Astrocyte (in vitro differentiated cells and primary cell): ENCODE measurements at regions not wholly inside any gene's neighbourhood (a gene's known extent, or its start where the extent isn't known, plus 50 kb on each side); places are given as distances from the start of the nearest gene placed in this dataset.

ENCODE experiments used
- DNase-seq: peaks from one replicate; pipeline ENCODE4 v3.0.0-alpha.2; 2010; ENCODE audit warnings: low read depth
- FAIRE-seq: peaks from 2 replicates; lab custom pipeline; 2011; peaks lifted over from hg19 to GRCh38; lab: Jason Lieb, UNC
- H2AFZ ChIP-seq: 2 replicates; pipeline ENCODE4 v1.6.0; 2012; ENCODE audit warnings: low read depth, low read length, inconsistent platforms
- H3K27ac ChIP-seq: 2 replicates; pipeline ENCODE4 v1.5.1; 2011; ENCODE audit warnings: low read depth, low read length, inconsistent platforms
- H3K27me3 ChIP-seq: 2 replicates; pipeline ENCODE4 v1.6.0; 2011; ENCODE audit warnings: low read length, inconsistent platforms; ENCODE audit not compliant: insufficient read depth
- H3K36me3 ChIP-seq: 2 replicates; pipeline ENCODE4 v1.5.1; 2011; ENCODE audit warnings: low read length, inconsistent platforms; ENCODE audit not compliant: insufficient read depth
- H3K4me1 ChIP-seq: 2 replicates; pipeline ENCODE4 v1.5.1; 2011; ENCODE audit warnings: low read length, inconsistent platforms; ENCODE audit not compliant: insufficient read depth
- H3K4me2 ChIP-seq: 2 replicates; pipeline ENCODE4 v1.6.0; 2012; ENCODE audit warnings: low read length, inconsistent platforms
- H3K4me3 ChIP-seq: 2 replicates; pipeline ENCODE4 v1.5.1; 2011; ENCODE audit warnings: low read depth, mild to moderate bottlenecking, low read length, inconsistent platforms; ENCODE audit not compliant: insufficient read depth
- H3K79me2 ChIP-seq: 2 replicates; pipeline ENCODE4 v1.6.0; 2012; ENCODE audit warnings: mild to moderate bottlenecking, low read length, inconsistent platforms; ENCODE audit not compliant: insufficient read depth
- H3K9ac ChIP-seq: 2 replicates; pipeline ENCODE4 v1.6.0; 2012; ENCODE audit warnings: mild to moderate bottlenecking, low read length, inconsistent platforms
- H3K9me3 ChIP-seq: 2 replicates; pipeline ENCODE4 v1.5.1; 2012; ENCODE audit warnings: low read depth, mild to moderate bottlenecking, low read length, inconsistent platforms; ENCODE audit not compliant: insufficient read depth
- H4K20me1 ChIP-seq: 2 replicates; pipeline ENCODE4 v1.6.0; 2012; ENCODE audit warnings: low read length, inconsistent platforms; ENCODE audit not compliant: insufficient read depth
- H3K27ac Mint-ChIP-seq: one replicate; pipeline ENCODE4 v1.8.0; 2021; ENCODE audit warnings: mild to moderate bottlenecking, mixed read lengths; ENCODE audit not compliant: unreplicated experiment
- H3K27me3 Mint-ChIP-seq: one replicate; pipeline ENCODE4 v1.8.0; 2021; ENCODE audit warnings: low read depth, mixed read lengths; ENCODE audit not compliant: unreplicated experiment
- H3K36me3 Mint-ChIP-seq: one replicate; pipeline ENCODE4 v1.8.0; 2021; ENCODE audit warnings: low read depth, mixed read lengths; ENCODE audit not compliant: unreplicated experiment
- H3K4me1 Mint-ChIP-seq: one replicate; pipeline ENCODE4 v1.8.0; 2021; ENCODE audit warnings: low read depth, mixed read lengths; ENCODE audit not compliant: unreplicated experiment
- H3K4me3 Mint-ChIP-seq: one replicate; pipeline ENCODE4 v1.8.0; 2021; ENCODE audit warnings: mild to moderate bottlenecking, moderate library complexity, mixed read lengths; ENCODE audit not compliant: unreplicated experiment
- H3K9me3 Mint-ChIP-seq: one replicate; pipeline ENCODE4 v1.8.0; 2021; ENCODE audit warnings: mild to moderate bottlenecking, mixed read lengths; ENCODE audit not compliant: unreplicated experiment
- EZH2 ChIP-seq: IDR thresholded peaks from 2 replicates; pipeline ENCODE4 v1.6.1; 2012; ENCODE audit warnings: mild to moderate bottlenecking, low read length, inconsistent platforms; ENCODE audit not compliant: insufficient read depth
- TF ChIP-seq, protein P1 (sequence below): IDR thresholded peaks from 2 replicates; pipeline ENCODE4 v1.5.1; 2011; ENCODE audit warnings: low read depth, mild to moderate bottlenecking, inconsistent platforms, low read length, moderate library complexity; ENCODE audit not compliant: insufficient read depth

- TF ChIP-seq, protein P1, sequence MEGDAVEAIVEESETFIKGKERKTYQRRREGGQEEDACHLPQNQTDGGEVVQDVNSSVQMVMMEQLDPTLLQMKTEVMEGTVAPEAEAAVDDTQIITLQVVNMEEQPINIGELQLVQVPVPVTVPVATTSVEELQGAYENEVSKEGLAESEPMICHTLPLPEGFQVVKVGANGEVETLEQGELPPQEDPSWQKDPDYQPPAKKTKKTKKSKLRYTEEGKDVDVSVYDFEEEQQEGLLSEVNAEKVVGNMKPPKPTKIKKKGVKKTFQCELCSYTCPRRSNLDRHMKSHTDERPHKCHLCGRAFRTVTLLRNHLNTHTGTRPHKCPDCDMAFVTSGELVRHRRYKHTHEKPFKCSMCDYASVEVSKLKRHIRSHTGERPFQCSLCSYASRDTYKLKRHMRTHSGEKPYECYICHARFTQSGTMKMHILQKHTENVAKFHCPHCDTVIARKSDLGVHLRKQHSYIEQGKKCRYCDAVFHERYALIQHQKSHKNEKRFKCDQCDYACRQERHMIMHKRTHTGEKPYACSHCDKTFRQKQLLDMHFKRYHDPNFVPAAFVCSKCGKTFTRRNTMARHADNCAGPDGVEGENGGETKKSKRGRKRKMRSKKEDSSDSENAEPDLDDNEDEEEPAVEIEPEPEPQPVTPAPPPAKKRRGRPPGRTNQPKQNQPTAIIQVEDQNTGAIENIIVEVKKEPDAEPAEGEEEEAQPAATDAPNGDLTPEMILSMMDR, result no peak
- no peak for TF ChIP-seq EZH2
- no peak for FAIRE-seq
- Mint-ChIP-seq H3K27ac (no peak overlapping the region), H3K36me3 (peaks cover 2% of the 10 kb centered on the region), H3K4me3 (no peak overlapping the region), H3K4me1 (peaks cover 5% of the 10 kb centered on the region), H3K27me3 (no peaks in the 10 kb centered on the region), H3K9me3 (peaks cover 2% of the 10 kb centered on the region)
- no peaks in the 10 kb centered on the region for H3K79me2 ChIP-seq
- DNase-seq, result no peak
- no peaks in the 10 kb centered on the region for H3K4me1 ChIP-seq
- H3K9ac ChIP-seq, result no peak overlapping the region
- no peak overlapping the region for H3K27ac ChIP-seq
- no peak overlapping the region for H2AFZ ChIP-seq
- H3K27me3 ChIP-seq, result no peaks in the 10 kb centered on the region
- no peaks in the 10 kb centered on the region for H4K20me1 ChIP-seq
- no peaks in the 10 kb centered on the region for H3K36me3 ChIP-seq
- no peaks in the 10 kb centered on the region for H3K9me3 ChIP-seq
- no peak overlapping the region for H3K4me3 ChIP-seq
- H3K4me2 ChIP-seq, result no peak overlapping the region
Observed at GRCh38 chr6:155939253-155939652, 483.6 kb upstream of the NOX3 start.

GRCh38 chr6:155936551-155936950 lies 480.9 kb upstream of the NOX3 start:
- H2AFZ ChIP-seq, result no peak overlapping the region
- H3K27ac ChIP-seq, result no peak overlapping the region
- no peaks in the 10 kb centered on the region for H4K20me1 ChIP-seq
- H3K4me1 ChIP-seq, result no peaks in the 10 kb centered on the region
- FAIRE-seq (no peak), DNase-seq (no peak)
- no peak overlapping the region for H3K4me2 ChIP-seq
- Mint-ChIP-seq H3K27me3 (no peaks in the 10 kb centered on the region), H3K36me3 (peaks cover 2% of the 10 kb centered on the region), H3K9me3 (peaks cover 5% of the 10 kb centered on the region), H3K27ac (no peak overlapping the region), H3K4me1 (no peaks in the 10 kb centered on the region), H3K4me3 (no peak overlapping the region)
- no peaks in the 10 kb centered on the region for H3K27me3 ChIP-seq
- H3K4me3 ChIP-seq, result no peak overlapping the region
- TF ChIP-seq, protein P1, result no peak
- TF ChIP-seq EZH2, result no peak
- H3K36me3 ChIP-seq, result no peaks in the 10 kb centered on the region
- H3K9me3 ChIP-seq, result no peaks in the 10 kb centered on the region
- no peaks in the 10 kb centered on the region for H3K79me2 ChIP-seq
- H3K9ac ChIP-seq, result no peak overlapping the region

GRCh38 chr6:155936127-155936526 lies 480.5 kb upstream of the NOX3 start:
- peaks cover 2% of the 10 kb centered on the region for H3K36me3 Mint-ChIP-seq
- H3K79me2 ChIP-seq, result no peaks in the 10 kb centered on the region
- no peak overlapping the region for H2AFZ ChIP-seq

More at GRCh38 chr6:155936127-155936526, 480.5 kb upstream of the NOX3 start:
- no peak overlapping the region for H3K4me3 ChIP-seq
- no peak for DNase-seq
- no peak overlapping the region for H3K27ac ChIP-seq
- no peaks in the 10 kb centered on the region for H3K27me3 Mint-ChIP-seq
- H3K27ac Mint-ChIP-seq, result no peak overlapping the region
- no peak for TF ChIP-seq EZH2
- TF ChIP-seq, protein P1, result no peak
- H4K20me1 ChIP-seq, result no peaks in the 10 kb centered on the region
- no peak overlapping the region for H3K4me2 ChIP-seq
- H3K4me1 Mint-ChIP-seq, result no peaks in the 10 kb centered on the region
- H3K36me3 ChIP-seq, result no peaks in the 10 kb centered on the region
- no peak overlapping the region for H3K4me3 Mint-ChIP-seq
- no peak overlapping the region for H3K9ac ChIP-seq
- no peaks in the 10 kb centered on the region for H3K27me3 ChIP-seq
- no peaks in the 10 kb centered on the region for H3K9me3 ChIP-seq
- H3K9me3 Mint-ChIP-seq, result peaks cover 5% of the 10 kb centered on the region
- no peaks in the 10 kb centered on the region for H3K4me1 ChIP-seq
- FAIRE-seq, result no peak
